HG02610 (cell line): ENCODE measurements at regions not wholly inside any gene's neighbourhood (a gene's known extent, or its start where the extent isn't known, plus 50 kb on each side); places are given as distances from the start of the nearest gene placed in this dataset.
A peak's percentile ranks its signal among the peaks of the same experiment; 100 is the strongest.
"Not testable (repeated sequence)": the region's sequence is repeated elsewhere in the genome, so short reads cannot be mapped to it uniquely, and the experiment has no call there.

Source experiments
- ATAC-seq: cut with Tn5 transposase; IDR thresholded peaks from one replicate; pipeline ENCODE4 v1.9.1; 2021; ENCODE audit warnings: mild to moderate bottlenecking, moderate library complexity; ENCODE audit not compliant: unreplicated experiment

- ATAC-seq = no peak
Observed at GRCh38 chr11:15300341-15300740, 185.6 kb downstream of the INSC start.

- ATAC-seq = no peak
Observed at GRCh38 chr11:15307619-15308024, 192.9 kb downstream of the INSC start.

- ATAC-seq = no peak
Observed at GRCh38 chr11:15308840-15309239, 194.1 kb downstream of the INSC start.

DNA sequence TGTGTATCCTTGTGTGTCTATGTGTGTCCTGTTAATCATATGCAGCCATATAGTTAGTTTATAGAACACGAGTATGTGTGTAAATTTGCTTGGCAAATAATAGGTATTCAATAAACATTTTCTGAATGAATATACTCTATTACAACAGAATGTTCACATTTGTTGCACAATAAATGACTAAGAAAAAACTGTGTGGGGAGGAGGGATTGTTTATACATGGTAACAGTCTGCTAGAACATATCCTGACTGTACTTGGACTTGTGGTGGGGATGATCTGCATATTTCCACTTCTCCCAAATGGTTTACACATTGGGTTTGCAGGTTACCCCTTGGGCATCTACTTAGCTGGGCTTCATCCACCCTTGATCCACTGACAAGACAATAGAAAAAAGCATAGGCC, 194.6 kb downstream of the INSC start:
- ATAC-seq = no peak

DNA sequence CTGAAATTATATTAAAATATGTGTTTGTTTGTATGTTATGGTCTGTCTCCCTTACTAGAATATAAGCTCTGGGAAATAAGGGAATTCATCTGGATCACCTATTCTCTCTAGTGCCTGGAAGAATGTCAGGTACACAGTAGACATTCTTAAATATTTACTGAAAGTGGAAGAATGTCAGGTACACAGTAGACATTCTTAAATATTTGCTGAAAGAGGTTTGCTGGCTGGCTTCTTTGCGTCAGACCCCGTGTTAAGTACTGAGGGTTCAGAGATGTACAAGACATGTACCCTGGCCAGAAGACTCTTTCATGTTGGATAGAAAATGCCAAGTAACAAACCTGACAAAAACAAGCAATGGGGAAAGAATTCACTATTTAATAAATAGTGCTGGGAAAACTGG, 199.1 kb downstream of the INSC start:
- ATAC-seq = no peak

- ATAC-seq = no peak
Observed at GRCh38 chr11:15318814-15319213, 204.1 kb downstream of the INSC start.

DNA sequence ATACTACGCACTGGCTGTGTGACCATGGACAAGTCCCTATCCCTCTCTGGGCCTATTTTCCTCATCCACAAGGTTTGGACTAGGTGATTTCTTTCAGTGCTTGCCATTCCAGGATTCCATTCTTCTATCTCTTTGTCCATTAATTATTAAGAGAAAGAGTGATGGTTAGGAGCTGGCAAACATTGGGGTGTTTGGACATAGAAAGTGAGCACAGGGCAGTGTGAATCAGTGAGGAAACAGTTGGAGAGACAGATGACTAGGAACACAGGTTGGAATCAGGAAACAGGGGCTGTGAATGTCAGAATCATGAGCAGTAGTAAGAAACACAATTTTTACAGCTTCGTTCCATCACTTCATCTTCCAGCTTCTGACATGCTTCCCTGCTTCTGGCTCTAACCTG, 211.8 kb downstream of the INSC start:
- ATAC-seq = no peak

DNA sequence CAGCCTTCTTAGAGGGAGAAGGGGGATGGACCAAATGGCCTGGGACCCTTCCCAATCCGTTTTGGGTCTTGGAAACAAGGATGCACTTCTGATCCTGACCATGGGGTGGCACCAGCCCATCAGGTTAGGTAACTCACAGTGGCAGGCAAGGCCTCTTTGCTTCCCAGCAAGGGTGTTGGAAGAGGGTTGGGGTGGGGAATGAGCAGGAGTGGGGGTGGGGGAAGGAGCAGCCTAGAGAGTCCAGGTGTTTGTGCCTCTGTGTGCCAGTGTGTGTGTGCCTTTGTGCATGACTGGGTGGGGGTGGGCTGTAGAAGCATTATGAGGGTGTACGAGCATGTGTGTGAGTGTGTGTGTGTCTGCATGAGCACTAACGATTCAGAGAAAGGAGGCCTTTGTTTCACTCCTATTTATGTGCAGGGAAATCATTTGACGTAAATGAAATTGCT, 213.1 kb downstream of the INSC start:
- ATAC-seq = peak; percentile 60

GRCh38 chr11:15333407-15333806, 218.7 kb downstream of the INSC start:
- no peak for ATAC-seq

DNA sequence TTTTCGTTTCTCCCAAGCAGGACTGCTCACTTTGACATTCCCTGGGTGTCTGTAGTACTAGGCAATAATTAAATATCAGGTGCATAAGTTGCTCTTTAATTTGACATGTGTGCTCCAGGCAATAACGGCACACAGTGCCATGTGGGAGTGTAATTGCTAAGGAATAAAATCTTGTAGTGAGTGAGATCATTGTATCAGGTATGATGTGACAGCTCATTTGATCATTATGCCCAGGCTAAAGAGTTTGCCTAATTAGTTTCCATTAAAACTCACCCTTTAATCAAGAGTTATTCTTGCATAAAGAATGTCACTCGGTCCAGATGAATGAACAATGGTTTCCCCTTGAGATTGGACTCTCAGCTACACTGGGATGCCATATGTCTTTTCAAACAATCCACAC, 220.0 kb downstream of the INSC start:
- ATAC-seq = no peak

DNA sequence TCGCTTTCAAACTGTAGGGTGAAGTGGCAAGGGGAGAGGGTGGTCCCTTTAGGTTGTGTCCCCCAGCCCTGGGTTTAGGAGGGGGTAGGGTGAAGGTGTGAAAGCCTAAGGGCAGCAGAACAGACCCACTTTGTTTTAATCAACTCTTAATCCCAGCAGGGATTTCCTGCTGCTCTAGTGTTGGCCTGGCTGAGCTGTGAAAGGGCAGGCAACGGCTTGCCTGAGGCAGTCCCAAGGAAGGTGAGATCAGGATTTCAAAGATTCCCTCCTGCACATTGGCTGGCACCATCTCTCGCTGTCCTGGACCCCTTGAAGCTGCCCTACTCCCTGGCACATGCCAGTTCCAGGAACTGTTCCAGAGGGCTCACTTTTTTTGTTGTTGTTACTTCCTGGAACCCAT, 221.3 kb downstream of the INSC start:
- ATAC-seq = no peak

GRCh38 chr11:15339302-15339701, 224.6 kb downstream of the INSC start:
- no peak for ATAC-seq

- no peak for ATAC-seq
Observed at GRCh38 chr11:15341587-15341986, 226.9 kb downstream of the INSC start.

DNA sequence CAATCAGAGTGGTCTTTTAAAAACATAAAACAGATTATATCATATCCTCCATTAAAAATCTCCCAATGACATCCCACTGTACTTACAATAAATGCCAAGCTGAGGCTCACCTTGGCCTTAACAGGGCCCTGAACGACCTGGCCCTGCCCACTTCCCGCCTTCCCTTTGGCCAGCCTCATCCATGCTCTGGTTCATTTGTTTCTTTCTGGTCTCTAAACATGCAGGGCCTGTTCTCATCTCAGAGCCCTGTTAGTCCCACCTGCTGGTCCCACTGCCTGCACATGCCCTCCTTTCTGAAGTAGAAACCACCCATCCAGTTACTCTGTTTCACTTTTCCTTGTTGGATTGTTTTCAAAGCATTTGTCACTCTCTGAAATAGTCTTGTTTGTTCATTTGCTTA, 227.4 kb downstream of the INSC start:
- no peak for ATAC-seq

DNA sequence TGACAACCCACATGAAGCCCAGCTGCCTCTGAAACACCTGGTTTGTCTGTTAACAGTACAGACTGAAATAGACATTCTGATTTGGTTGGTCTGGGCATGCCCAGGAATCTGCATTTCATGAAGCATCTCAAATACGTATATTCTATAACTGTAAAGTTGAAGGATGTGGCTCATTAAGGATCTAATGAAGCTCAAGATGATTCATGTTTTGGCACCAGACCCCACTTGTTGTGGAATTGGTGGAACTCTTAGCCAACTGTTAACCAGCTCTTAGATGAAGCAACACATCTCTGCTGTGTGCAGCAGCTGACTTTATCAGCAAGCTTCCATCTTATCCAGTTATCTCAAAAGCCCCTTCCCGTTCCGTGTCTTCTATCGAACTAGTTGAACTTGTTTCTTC, 232.2 kb downstream of the INSC start:
- ATAC-seq = no peak

- ATAC-seq = no peak
Observed at GRCh38 chr11:15347969-15348734, 233.4 kb downstream of the INSC start.

DNA sequence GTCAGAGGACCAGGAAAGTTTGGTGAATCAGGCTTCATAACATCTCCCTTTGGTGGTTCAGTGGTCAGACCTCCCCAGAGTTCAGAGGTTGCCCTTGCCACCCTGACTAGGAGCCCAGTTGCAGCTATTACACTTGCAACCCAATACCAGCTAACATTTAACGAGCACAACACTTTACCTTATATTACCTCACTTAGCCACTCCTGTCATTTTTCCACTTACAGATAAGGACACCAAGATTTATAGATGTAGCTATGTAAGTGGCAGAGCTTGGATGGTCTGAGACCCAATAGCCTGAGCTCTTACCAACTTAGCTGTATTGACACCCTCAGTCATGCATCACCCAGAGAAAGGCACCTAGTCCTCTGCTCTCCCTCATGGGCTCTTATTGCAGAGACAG, 234.7 kb downstream of the INSC start:
- no peak for ATAC-seq

DNA sequence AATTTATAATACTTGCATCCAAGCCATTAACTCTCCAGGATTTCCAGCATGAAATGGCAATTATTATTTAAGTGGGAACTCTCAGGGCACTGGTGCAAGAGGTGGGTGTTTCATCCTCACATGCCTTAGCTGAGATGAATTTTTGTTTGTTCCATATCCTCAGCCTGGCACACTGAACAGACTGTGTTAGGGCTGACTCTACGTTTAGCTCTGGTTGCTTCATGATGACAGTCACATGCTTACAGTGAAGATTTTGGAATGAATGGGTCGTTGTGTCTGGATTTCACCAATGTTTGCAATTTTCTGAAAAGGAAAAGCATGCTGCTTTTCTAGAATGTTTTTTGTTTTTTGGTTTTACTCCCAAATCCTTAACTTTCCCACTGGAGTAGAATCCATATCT, 246.6 kb downstream of the INSC start:
- ATAC-seq = no peak

- not testable (repeated sequence) for ATAC-seq
Observed at GRCh38 chr11:15365286-15365685, 250.6 kb downstream of the INSC start.

DNA sequence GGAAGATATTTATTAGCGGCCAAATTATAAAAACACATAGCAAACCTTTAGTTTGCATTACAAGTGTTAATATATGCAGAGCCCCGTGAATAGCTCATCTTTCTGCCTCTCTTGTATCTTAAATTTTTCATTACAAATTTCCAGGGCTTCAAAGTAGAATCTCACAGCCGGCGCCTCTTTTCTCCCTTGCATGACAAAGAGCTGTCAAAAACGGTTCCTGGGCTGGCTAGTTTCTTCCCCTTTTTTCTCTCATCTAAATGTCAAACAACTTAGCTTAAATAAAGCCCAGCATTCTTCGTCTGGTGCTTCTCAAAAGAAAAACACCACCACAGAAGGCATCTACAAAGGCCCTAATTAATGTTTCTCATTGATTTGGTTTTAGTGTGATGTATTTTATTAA, 253.0 kb downstream of the INSC start:
- no peak for ATAC-seq

- ATAC-seq = no peak
Observed at GRCh38 chr11:15370495-15371147, 255.9 kb downstream of the INSC start.

GRCh38 chr11:15371533-15371932, 256.8 kb downstream of the INSC start:
- ATAC-seq = no peak

- ATAC-seq = no peak
Observed at GRCh38 chr11:15374418-15374817, 259.7 kb downstream of the INSC start.
